Activated gamma-delta T cell (primary cell): ENCODE measurements at regions not wholly inside any gene's neighbourhood (a gene's known extent, or its start where the extent isn't known, plus 50 kb on each side); places are given as distances from the start of the nearest gene placed in this dataset.
"Not testable (repeated sequence)": the region's sequence is repeated elsewhere in the genome, so short reads cannot be mapped to it uniquely, and the experiment has no call there.

ENCODE experiments used
- DNase-seq: peaks from one replicate; lab custom pipeline; 2025; lab: John Stamatoyannopoulos, UW

DNA sequence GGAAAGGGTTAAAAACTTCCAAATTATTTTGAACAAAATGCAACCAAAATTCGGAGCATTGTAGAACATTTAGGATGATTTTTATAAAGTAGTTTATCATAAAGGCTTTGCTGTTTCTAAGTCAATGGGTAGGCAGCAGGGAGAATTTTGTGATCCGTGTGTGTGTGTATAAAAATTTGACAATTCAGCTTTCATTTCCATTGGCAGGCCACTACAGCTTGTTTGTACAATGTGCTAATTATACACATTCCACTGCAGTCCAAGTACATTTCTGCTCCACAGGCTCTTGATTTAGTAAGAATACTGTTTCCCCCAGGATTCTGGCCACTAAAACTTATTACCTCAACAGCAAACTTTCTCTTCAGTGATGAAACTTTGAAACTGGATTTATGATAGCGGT, 71.8 kb upstream of the LTBP1 start:
- no peak for DNase-seq

- DNase-seq = no peak
Measured at GRCh38 chr2:32877587-32878510, 68.9 kb upstream of the LTBP1 start.

DNA sequence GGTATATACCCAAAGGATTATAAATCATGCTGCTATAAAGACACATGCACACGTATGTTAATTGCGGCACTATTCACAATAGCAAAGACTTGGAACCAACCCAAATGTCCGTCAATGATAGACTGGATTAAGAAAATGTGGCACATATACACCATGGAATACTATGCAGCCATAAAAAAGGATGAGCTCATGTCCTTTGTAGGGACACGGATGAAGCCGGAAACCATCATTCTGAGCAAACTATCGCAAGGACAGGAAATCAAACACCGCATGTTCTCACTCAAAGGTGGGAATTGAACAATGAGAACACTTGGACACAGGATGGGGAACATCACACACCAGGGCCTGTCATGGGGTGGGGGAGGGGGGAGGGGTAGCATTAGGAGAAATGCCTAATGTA, 66.8 kb upstream of the LTBP1 start:
- not testable (repeated sequence) for DNase-seq

GRCh38 chr2:32882816-32883810, 63.6 kb upstream of the LTBP1 start:
- no peak for DNase-seq

GRCh38 chr2:32884346-32884745, 62.4 kb upstream of the LTBP1 start:
- DNase-seq = no peak

DNA sequence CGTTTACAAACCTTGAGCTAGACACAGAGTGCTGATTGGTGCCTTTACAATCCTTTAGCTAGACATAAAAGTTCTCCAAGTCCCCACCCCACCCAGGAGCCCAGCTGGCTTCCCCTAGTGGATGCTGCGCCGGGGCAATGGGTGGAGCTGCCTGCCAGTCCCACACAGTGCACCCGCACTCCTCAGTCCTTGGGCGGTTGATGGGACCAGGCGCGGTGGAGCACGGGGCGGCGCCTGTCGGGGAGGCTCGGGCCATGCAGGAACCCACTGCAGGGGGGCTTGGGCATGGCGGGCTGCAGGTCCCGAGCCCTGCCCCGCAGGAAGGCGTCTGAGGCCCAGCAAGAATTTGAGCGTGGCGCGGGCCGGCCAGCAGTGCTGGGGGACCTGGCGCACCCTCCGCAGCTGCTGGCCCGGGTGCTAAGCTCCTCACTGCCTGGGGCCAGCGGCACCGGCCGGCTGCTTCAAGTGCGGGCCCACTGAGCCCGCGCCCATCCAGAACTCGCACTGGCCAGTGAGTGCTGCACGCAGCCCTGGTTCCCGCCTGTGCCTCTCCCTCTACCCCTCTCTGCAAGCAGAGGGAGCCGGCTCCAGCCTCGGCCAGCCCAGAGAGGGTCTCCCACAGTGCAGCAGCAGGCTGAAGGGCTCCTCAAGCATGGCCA, 60.2 kb upstream of the LTBP1 start:
- DNase-seq = peak; percentile 6

GRCh38 chr2:32887125-32887524, 59.6 kb upstream of the LTBP1 start:
- DNase-seq = no peak

- no peak for DNase-seq
Measured at GRCh38 chr2:32894119-32894728, 52.5 kb upstream of the LTBP1 start.

- DNase-seq = no peak
Measured at GRCh38 chr2:32895424-32895823, 51.3 kb upstream of the LTBP1 start.
